NCI-H446 (cell line): ENCODE measurements at regions not wholly inside any gene's neighbourhood (a gene's known extent, or its start where the extent isn't known, plus 50 kb on each side); places are given as distances from the start of the nearest gene placed in this dataset.
A peak's percentile ranks its signal among the peaks of the same experiment; 100 is the strongest.
"Not testable (repeated sequence)": the region's sequence is repeated elsewhere in the genome, so short reads cannot be mapped to it uniquely, and the experiment has no call there.

Source experiments
- DNase-seq, 2 experiments: peaks; one replicate each; lab custom pipeline; 2025; lab: John Stamatoyannopoulos, UW

- DNase-seq = no peak
Observed at GRCh38 chr3:34635352-34635850, 837.0 kb downstream of the PDCD6IP start.

- DNase-seq = no peak
Observed at GRCh38 chr3:34646911-34647460, 848.6 kb downstream of the PDCD6IP start.

GRCh38 chr3:34650131-34650530 lies 851.7 kb downstream of the PDCD6IP start:
- peak in 1 of 2 experiments; percentile 71 for DNase-seq

GRCh38 chr3:34668915-34669314 lies 870.5 kb downstream of the PDCD6IP start:
- no peak for DNase-seq

GRCh38 chr3:34669490-34669889 lies 871.1 kb downstream of the PDCD6IP start:
- no peak for DNase-seq

GRCh38 chr3:34675383-34676120 lies 877.1 kb downstream of the PDCD6IP start:
- DNase-seq = no peak

GRCh38 chr3:34676436-34676835 lies 878.0 kb downstream of the PDCD6IP start:
- no peak for DNase-seq

- no peak for DNase-seq
Observed at GRCh38 chr3:34678575-34678974, 880.1 kb downstream of the PDCD6IP start.

- DNase-seq = not testable (repeated sequence)
Observed at GRCh38 chr3:34679055-34679454, 880.6 kb downstream of the PDCD6IP start.

- DNase-seq = peak; percentile 30 to 59
Observed at GRCh38 chr3:34683851-34684250, 885.4 kb downstream of the PDCD6IP start.

- DNase-seq = no peak
Observed at GRCh38 chr3:34686541-34686940, 888.1 kb downstream of the PDCD6IP start.

GRCh38 chr3:34687671-34688070 lies 889.2 kb downstream of the PDCD6IP start:
- no peak for DNase-seq

- no peak for DNase-seq
Observed at GRCh38 chr3:34696831-34697230, 898.4 kb downstream of the PDCD6IP start.

GRCh38 chr3:34703053-34703452 lies 904.6 kb downstream of the PDCD6IP start:
- no peak for DNase-seq

- no peak for DNase-seq
Observed at GRCh38 chr3:34724916-34725499, 914.3 kb upstream of the ARPP21 start.

- no peak for DNase-seq
Observed at GRCh38 chr3:34725774-34726173, 913.6 kb upstream of the ARPP21 start.

GRCh38 chr3:34727700-34728099 lies 911.6 kb upstream of the ARPP21 start:
- no peak for DNase-seq

GRCh38 chr3:34742151-34742550 lies 897.2 kb upstream of the ARPP21 start:
- no peak for DNase-seq

- DNase-seq = no peak
Observed at GRCh38 chr3:34758630-34759261, 880.6 kb upstream of the ARPP21 start.

GRCh38 chr3:34777386-34777785 lies 861.9 kb upstream of the ARPP21 start:
- DNase-seq = no peak

- DNase-seq = no peak
Observed at GRCh38 chr3:34779092-34779491, 860.2 kb upstream of the ARPP21 start.

GRCh38 chr3:34780294-34780693 lies 859.0 kb upstream of the ARPP21 start:
- no peak for DNase-seq

- no peak for DNase-seq
Observed at GRCh38 chr3:34780973-34781372, 858.4 kb upstream of the ARPP21 start.
